RPMI8226 (cell line): ENCODE measurements at regions not wholly inside any gene's neighbourhood (a gene's known extent, or its start where the extent isn't known, plus 50 kb on each side); places are given as distances from the start of the nearest gene placed in this dataset.

ENCODE experiments used
- DNase-seq: peaks from one replicate; pipeline ENCODE4 v3.0.0-alpha.2; 2015

GRCh38 chr17:74149597-74150427, 53.7 kb upstream of the RPL38 start:
- DNase-seq: no peak

GRCh38 chr17:74150428-74151025, 53.0 kb upstream of the RPL38 start:
- DNase-seq: no peak

GRCh38 chr17:74151551-74152315, 51.7 kb upstream of the RPL38 start:
- no peak for DNase-seq

GRCh38 chr17:74152591-74153455, 50.7 kb upstream of the RPL38 start:
- DNase-seq: peak; percentile 43

GRCh38 chr17:74153456-74153810, 50.0 kb upstream of the RPL38 start:
- no peak for DNase-seq
